ENCODE measurements at regions not wholly inside any gene's neighbourhood (a gene's known extent, or its start where the extent isn't known, plus 50 kb on each side); places are given as distances from the start of the nearest gene placed in this dataset.

- H3K9me3 Mint-ChIP-seq (ENCODE audit: low read depth) = no peaks in the 10 kb centered on the region
- H3K36me3 Mint-ChIP-seq = no peaks in the 10 kb centered on the region
- DNase-seq = no peak
- H3K4me3 Mint-ChIP-seq = no peak overlapping the region
- H3K4me1 Mint-ChIP-seq = no peaks in the 10 kb centered on the region
- CTCF ChIA-PET = no interaction called here
- H3K27ac Mint-ChIP-seq = no peak overlapping the region
- H3K27me3 Mint-ChIP-seq = peaks cover 12% of the 10 kb centered on the region
- ATAC-seq = no peak
These were observed 304.6 kb upstream of the FOXF1 start for GRCh38 chr16:86205521-86206245.

GRCh38 chr16:86207350-86207749 lies 303.0 kb upstream of the FOXF1 start:
- no peaks in the 10 kb centered on the region for H3K36me3 Mint-ChIP-seq
- no peak overlapping the region for H3K4me3 Mint-ChIP-seq
- peaks cover 5% of the 10 kb centered on the region for H3K27me3 Mint-ChIP-seq
- CTCF ChIA-PET = no interaction called here
- no peak for DNase-seq
- no peak for ATAC-seq
- no peaks in the 10 kb centered on the region for H3K9me3 Mint-ChIP-seq (ENCODE audit: low read depth)
- H3K27ac Mint-ChIP-seq = no peak overlapping the region
- no peaks in the 10 kb centered on the region for H3K4me1 Mint-ChIP-seq

- H3K4me1 Mint-ChIP-seq = peaks cover 10% of the 10 kb centered on the region
- peaks cover 6% of the 10 kb centered on the region for H3K9me3 Mint-ChIP-seq (ENCODE audit: low read depth)
- no peak overlapping the region for H3K4me3 Mint-ChIP-seq
- H3K27me3 Mint-ChIP-seq = no peaks in the 10 kb centered on the region
- no peak overlapping the region for H3K27ac Mint-ChIP-seq
- DNase-seq (no peak), ATAC-seq (no peak)
- CTCF ChIA-PET = no interaction called here
- H3K36me3 Mint-ChIP-seq = no peaks in the 10 kb centered on the region
These were observed 301.1 kb upstream of the FOXF1 start for GRCh38 chr16:86209202-86209601.

- H3K36me3 Mint-ChIP-seq = no peaks in the 10 kb centered on the region
- peaks cover 10% of the 10 kb centered on the region for H3K4me1 Mint-ChIP-seq
- no peak overlapping the region for H3K27ac Mint-ChIP-seq
These were observed 299.7 kb upstream of the FOXF1 start for GRCh38 chr16:86210403-86211193.

GRCh38 chr16:86211265-86211664 lies 299.1 kb upstream of the FOXF1 start:
- Mint-ChIP-seq H3K4me1 (peaks cover 10% of the 10 kb centered on the region), H3K9me3 (ENCODE audit: low read depth) (peaks cover 6% of the 10 kb centered on the region), H3K27ac (no peak overlapping the region), H3K36me3 (no peaks in the 10 kb centered on the region), H3K27me3 (no peaks in the 10 kb centered on the region), H3K4me3 (no peak overlapping the region)
- DNase-seq (no peak), ATAC-seq (no peak)
- CTCF ChIA-PET = no interaction called here

More at GRCh38 chr16:86210403-86211193, 299.7 kb upstream of the FOXF1 start:
- Mint-ChIP-seq H3K27me3 (no peaks in the 10 kb centered on the region), H3K4me3 (no peak overlapping the region), H3K9me3 (ENCODE audit: low read depth) (peaks cover 6% of the 10 kb centered on the region)
- DNase-seq (no peak), ATAC-seq (no peak)
- CTCF ChIA-PET = no interaction called here

GRCh38 chr16:86211800-86212199 lies 298.5 kb upstream of the FOXF1 start:
- peaks cover 6% of the 10 kb centered on the region for H3K9me3 Mint-ChIP-seq (ENCODE audit: low read depth)

GRCh38 chr16:86212706-86213436 lies 297.5 kb upstream of the FOXF1 start:
- DNase-seq (no peak), ATAC-seq (no peak)
- Mint-ChIP-seq H3K4me3 (no peak overlapping the region), H3K27ac (peak overlapping the region; percentile 42), H3K9me3 (ENCODE audit: low read depth) (peaks cover 6% of the 10 kb centered on the region), H3K36me3 (no peaks in the 10 kb centered on the region), H3K27me3 (no peaks in the 10 kb centered on the region), H3K4me1 (peaks cover 10% of the 10 kb centered on the region)
- CTCF ChIA-PET = no interaction called here

More at GRCh38 chr16:86211800-86212199, 298.5 kb upstream of the FOXF1 start:
- Mint-ChIP-seq H3K27me3 (no peaks in the 10 kb centered on the region), H3K4me1 (peaks cover 10% of the 10 kb centered on the region), H3K4me3 (no peak overlapping the region), H3K36me3 (no peaks in the 10 kb centered on the region), H3K27ac (no peak overlapping the region)
- no peak for DNase-seq
- ATAC-seq = no peak
- CTCF ChIA-PET = no interaction called here

- CTCF ChIA-PET = no interaction called here
- Mint-ChIP-seq H3K27me3 (no peaks in the 10 kb centered on the region), H3K4me3 (no peak overlapping the region), H3K4me1 (peaks cover 10% of the 10 kb centered on the region), H3K9me3 (ENCODE audit: low read depth) (peaks cover 6% of the 10 kb centered on the region), H3K36me3 (no peaks in the 10 kb centered on the region), H3K27ac (no peak overlapping the region)
- ATAC-seq = no peak
- no peak for DNase-seq
These were observed 296.7 kb upstream of the FOXF1 start for GRCh38 chr16:86213437-86214205.

GRCh38 chr16:86214326-86215232 lies 295.7 kb upstream of the FOXF1 start:
- Mint-ChIP-seq H3K27me3 (no peaks in the 10 kb centered on the region), H3K4me3 (no peak overlapping the region), H3K9me3 (ENCODE audit: low read depth) (peaks cover 6% of the 10 kb centered on the region), H3K27ac (no peak overlapping the region), H3K4me1 (peaks cover 10% of the 10 kb centered on the region), H3K36me3 (no peaks in the 10 kb centered on the region)
- DNase-seq (no peak), ATAC-seq (no peak)
- CTCF ChIA-PET = no interaction called here

- H3K9me3 Mint-ChIP-seq (ENCODE audit: low read depth) = peaks cover 6% of the 10 kb centered on the region
- DNase-seq (no peak), ATAC-seq (no peak)
- no peaks in the 10 kb centered on the region for H3K36me3 Mint-ChIP-seq
- H3K27me3 Mint-ChIP-seq = no peaks in the 10 kb centered on the region
- CTCF ChIA-PET = no interaction called here
- no peak overlapping the region for H3K4me3 Mint-ChIP-seq
- no peak overlapping the region for H3K27ac Mint-ChIP-seq
- peaks cover 10% of the 10 kb centered on the region for H3K4me1 Mint-ChIP-seq
These were observed 294.9 kb upstream of the FOXF1 start for GRCh38 chr16:86215233-86215978.

GRCh38 chr16:86215979-86216585 lies 294.2 kb upstream of the FOXF1 start:
- Mint-ChIP-seq H3K4me3 (no peak overlapping the region), H3K27me3 (no peaks in the 10 kb centered on the region), H3K4me1 (peaks cover 10% of the 10 kb centered on the region), H3K27ac (no peak overlapping the region), H3K36me3 (no peaks in the 10 kb centered on the region), H3K9me3 (ENCODE audit: low read depth) (peaks cover 6% of the 10 kb centered on the region)
- ATAC-seq (no peak), DNase-seq (no peak)
- CTCF ChIA-PET = no interaction called here

GRCh38 chr16:86216591-86216990 lies 293.7 kb upstream of the FOXF1 start:
- Mint-ChIP-seq H3K27me3 (peaks cover 3% of the 10 kb centered on the region), H3K9me3 (ENCODE audit: low read depth) (peaks cover 6% of the 10 kb centered on the region), H3K36me3 (no peaks in the 10 kb centered on the region), H3K4me1 (peaks cover 10% of the 10 kb centered on the region), H3K4me3 (no peak overlapping the region), H3K27ac (no peak overlapping the region)
- ATAC-seq (no peak), DNase-seq (no peak)
- CTCF ChIA-PET = no interaction called here

All from activated CD8-positive, alpha-beta memory T cell treated with anti-CD3 and anti-CD28 coated beads, Interleukin-2, amount 10 ng/mL, durations not matched to agents 7 days and 5 days (primary cell).